ENCODE measurements at regions not wholly inside any gene's neighbourhood (a gene's known extent, or its start where the extent isn't known, plus 50 kb on each side); places are given as distances from the start of the nearest gene placed in this dataset.
A peak's percentile ranks its signal among the peaks of the same experiment; 100 is the strongest.

DNA sequence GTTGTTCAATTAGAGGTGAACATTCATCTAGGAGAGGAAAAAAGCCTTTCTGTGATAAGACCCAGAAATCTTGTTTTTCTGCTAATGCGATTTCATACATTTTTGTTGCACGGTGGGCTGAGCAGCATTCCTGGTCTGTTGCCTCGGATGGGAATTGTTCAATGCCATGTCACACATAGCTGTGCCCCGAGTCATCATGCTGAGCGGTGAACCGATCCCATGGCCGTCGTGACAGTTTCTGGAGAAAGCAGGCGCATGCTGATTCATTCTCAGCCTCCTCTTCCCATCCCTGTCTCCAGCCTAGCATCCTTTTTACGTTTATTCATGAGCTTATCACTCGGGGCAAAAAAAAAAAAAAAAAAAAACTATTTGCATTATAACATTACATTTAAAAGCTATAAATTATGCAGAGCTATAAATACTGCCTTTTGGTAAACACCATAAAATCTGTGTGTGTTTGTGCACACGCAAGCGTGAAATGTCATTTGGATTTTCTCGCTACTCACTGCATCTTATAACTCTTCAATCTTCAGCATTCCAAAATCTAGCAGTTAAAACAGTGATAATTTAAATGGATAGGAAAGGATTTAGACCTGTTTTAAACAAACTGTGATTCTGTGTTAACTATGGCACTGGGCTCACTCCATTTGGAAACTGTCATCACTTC is 58.9 kb upstream of the IFNGR1 start:
- no peak; the same call in 2 of the 3 replicates for ATAC-seq

DNA sequence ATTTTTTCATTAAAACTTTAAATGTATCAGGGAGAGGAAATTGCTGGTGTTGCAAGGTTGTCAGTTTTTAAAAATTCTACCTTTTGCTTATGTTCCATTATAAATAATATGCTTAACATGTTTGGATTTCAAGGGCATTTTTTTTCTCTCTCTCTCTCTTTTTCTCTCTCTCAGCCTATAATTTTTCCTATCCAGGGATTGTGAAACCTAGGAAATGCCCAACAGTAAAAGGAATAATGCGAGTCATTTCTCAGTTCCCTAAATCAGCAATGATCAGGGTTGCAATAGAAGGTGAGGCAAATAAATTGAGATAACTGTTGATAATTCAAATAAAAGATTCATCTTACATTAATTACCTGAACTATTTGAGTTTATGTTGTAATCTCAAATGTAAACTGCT is 53.2 kb upstream of the IFNGR1 start:
- no peak for ATAC-seq
- TF ChIP-seq SNAI2 (CRISPR knock-in tag; IDR thresholded peaks at IDR 0.05), result no peak

More for the DNA sequence above, 58.9 kb upstream of the IFNGR1 start:
- TF ChIP-seq TCF4 (CRISPR knock-in tag; IDR thresholded peaks at IDR 0.05; ENCODE audit: borderline replicate concordance) (no peak), OSR1 (CRISPR knock-in tag; IDR thresholded peaks at IDR 0.05) (no peak)

DNA sequence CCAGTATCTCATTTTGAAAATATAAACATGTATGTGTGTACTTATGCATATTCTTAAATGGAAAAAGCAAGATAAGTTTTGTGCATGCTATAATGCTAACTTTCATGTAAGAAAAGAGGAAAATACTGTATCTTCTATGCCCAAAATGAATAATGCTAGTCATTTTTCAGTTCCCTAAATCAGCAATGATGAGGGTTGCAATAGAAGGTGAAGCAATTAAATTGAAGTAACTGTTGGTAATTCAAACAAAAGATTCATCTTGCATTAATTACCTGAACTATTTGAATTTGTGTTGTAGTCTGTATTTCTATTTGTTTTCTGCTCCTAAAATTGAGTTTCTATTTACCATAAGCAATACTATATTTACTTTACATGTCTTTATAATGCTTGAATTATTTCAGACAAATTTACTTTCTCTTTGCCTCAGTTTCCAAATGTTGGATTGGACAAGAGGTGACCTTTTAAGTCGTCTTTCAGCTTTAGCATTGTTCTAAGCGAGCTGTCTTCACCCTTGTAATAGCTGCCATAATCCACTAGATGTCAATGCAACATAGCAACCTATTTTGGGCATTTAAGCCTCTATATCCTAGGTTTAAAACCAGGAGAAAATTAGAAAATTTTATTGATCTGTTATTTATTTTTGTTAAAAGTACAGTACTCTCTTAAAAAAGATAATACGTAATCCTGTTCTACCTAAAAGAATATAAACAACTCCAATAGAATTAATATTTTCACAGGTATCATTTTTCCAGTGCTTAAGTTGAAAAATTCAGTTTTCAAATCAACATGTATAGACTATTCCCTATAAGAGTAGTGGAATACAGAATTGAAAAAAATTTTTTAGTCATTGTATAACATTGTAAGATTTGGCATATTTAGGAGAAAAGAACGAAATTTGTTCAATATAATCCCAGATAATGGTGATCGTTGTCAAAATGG is 52.3 kb upstream of the IFNGR1 start:
- ATAC-seq, result peak; percentile 87
- TF ChIP-seq, protein P1, sequence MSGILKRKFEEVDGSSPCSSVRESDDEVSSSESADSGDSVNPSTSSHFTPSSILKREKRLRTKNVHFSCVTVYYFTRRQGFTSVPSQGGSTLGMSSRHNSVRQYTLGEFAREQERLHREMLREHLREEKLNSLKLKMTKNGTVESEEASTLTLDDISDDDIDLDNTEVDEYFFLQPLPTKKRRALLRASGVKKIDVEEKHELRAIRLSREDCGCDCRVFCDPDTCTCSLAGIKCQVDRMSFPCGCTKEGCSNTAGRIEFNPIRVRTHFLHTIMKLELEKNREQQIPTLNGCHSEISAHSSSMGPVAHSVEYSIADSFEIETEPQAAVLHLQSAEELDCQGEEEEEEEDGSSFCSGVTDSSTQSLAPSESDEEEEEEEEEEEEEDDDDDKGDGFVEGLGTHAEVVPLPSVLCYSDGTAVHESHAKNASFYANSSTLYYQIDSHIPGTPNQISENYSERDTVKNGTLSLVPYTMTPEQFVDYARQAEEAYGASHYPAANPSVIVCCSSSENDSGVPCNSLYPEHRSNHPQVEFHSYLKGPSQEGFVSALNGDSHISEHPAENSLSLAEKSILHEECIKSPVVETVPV (CRISPR knock-in tag; IDR thresholded peaks at IDR 0.05), result no peak
- no peak for TF ChIP-seq ZNF565 (CRISPR knock-in tag; conservative IDR thresholded peaks at IDR 0.05; ENCODE audit: low read depth)
- no peak for TF ChIP-seq ZFP30 (CRISPR knock-in tag; IDR thresholded peaks at IDR 0.05)
- no peak for TF ChIP-seq ZNF8 (CRISPR knock-in tag; IDR thresholded peaks at IDR 0.05)
- TF ChIP-seq, protein P2, sequence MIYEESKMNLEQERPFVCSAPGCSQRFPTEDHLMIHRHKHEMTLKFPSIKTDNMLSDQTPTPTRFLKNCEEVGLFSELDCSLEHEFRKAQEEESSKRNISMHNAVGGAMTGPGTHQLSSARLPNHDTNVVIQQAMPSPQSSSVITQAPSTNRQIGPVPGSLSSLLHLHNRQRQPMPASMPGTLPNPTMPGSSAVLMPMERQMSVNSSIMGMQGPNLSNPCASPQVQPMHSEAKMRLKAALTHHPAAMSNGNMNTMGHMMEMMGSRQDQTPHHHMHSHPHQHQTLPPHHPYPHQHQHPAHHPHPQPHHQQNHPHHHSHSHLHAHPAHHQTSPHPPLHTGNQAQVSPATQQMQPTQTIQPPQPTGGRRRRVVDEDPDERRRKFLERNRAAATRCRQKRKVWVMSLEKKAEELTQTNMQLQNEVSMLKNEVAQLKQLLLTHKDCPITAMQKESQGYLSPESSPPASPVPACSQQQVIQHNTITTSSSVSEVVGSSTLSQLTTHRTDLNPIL (CRISPR knock-in tag; IDR thresholded peaks at IDR 0.05; ENCODE audit: low read depth), result no peak
- TF ChIP-seq, protein P3, sequence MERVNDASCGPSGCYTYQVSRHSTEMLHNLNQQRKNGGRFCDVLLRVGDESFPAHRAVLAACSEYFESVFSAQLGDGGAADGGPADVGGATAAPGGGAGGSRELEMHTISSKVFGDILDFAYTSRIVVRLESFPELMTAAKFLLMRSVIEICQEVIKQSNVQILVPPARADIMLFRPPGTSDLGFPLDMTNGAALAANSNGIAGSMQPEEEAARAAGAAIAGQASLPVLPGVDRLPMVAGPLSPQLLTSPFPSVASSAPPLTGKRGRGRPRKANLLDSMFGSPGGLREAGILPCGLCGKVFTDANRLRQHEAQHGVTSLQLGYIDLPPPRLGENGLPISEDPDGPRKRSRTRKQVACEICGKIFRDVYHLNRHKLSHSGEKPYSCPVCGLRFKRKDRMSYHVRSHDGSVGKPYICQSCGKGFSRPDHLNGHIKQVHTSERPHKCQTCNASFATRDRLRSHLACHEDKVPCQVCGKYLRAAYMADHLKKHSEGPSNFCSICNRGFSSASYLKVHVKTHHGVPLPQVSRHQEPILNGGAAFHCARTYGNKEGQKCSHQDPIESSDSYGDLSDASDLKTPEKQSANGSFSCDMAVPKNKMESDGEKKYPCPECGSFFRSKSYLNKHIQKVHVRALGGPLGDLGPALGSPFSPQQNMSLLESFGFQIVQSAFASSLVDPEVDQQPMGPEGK (CRISPR knock-in tag; IDR thresholded peaks at IDR 0.05; ENCODE audit: borderline replicate concordance), result no peak
- TF ChIP-seq GLIS3 (CRISPR knock-in tag; IDR thresholded peaks at IDR 0.05), result no peak
- no peak for TF ChIP-seq TOX (CRISPR knock-in tag; IDR thresholded peaks at IDR 0.05; ENCODE audit: borderline replicate concordance)
- TF ChIP-seq, protein P4, sequence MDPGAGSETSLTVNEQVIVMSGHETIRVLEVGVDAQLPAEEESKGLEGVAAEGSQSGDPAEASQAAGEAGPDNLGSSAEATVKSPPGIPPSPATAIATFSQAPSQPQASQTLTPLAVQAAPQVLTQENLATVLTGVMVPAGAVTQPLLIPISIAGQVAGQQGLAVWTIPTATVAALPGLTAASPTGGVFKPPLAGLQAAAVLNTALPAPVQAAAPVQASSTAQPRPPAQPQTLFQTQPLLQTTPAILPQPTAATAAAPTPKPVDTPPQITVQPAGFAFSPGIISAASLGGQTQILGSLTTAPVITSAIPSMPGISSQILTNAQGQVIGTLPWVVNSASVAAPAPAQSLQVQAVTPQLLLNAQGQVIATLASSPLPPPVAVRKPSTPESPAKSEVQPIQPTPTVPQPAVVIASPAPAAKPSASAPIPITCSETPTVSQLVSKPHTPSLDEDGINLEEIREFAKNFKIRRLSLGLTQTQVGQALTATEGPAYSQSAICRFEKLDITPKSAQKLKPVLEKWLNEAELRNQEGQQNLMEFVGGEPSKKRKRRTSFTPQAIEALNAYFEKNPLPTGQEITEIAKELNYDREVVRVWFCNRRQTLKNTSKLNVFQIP (CRISPR knock-in tag; IDR thresholded peaks at IDR 0.05; ENCODE audit: borderline replicate concordance, low read depth), result no peak
- no peak for TF ChIP-seq CSDC2 (CRISPR knock-in tag; IDR thresholded peaks at IDR 0.05)
- TF ChIP-seq, protein P5, sequence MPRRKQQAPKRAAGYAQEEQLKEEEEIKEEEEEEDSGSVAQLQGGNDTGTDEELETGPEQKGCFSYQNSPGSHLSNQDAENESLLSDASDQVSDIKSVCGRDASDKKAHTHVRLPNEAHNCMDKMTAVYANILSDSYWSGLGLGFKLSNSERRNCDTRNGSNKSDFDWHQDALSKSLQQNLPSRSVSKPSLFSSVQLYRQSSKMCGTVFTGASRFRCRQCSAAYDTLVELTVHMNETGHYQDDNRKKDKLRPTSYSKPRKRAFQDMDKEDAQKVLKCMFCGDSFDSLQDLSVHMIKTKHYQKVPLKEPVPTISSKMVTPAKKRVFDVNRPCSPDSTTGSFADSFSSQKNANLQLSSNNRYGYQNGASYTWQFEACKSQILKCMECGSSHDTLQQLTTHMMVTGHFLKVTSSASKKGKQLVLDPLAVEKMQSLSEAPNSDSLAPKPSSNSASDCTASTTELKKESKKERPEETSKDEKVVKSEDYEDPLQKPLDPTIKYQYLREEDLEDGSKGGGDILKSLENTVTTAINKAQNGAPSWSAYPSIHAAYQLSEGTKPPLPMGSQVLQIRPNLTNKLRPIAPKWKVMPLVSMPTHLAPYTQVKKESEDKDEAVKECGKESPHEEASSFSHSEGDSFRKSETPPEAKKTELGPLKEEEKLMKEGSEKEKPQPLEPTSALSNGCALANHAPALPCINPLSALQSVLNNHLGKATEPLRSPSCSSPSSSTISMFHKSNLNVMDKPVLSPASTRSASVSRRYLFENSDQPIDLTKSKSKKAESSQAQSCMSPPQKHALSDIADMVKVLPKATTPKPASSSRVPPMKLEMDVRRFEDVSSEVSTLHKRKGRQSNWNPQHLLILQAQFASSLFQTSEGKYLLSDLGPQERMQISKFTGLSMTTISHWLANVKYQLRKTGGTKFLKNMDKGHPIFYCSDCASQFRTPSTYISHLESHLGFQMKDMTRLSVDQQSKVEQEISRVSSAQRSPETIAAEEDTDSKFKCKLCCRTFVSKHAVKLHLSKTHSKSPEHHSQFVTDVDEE (CRISPR knock-in tag; IDR thresholded peaks at IDR 0.05), result no peak
- TF ChIP-seq ZFP3 (CRISPR knock-in tag; IDR thresholded peaks at IDR 0.05), result no peak
- no peak for TF ChIP-seq ESRRG (CRISPR knock-in tag; IDR thresholded peaks at IDR 0.05)
- TF ChIP-seq ARNTL (CRISPR knock-in tag; IDR thresholded peaks at IDR 0.05; ENCODE audit: borderline replicate concordance, low read depth), result no peak

DNA sequence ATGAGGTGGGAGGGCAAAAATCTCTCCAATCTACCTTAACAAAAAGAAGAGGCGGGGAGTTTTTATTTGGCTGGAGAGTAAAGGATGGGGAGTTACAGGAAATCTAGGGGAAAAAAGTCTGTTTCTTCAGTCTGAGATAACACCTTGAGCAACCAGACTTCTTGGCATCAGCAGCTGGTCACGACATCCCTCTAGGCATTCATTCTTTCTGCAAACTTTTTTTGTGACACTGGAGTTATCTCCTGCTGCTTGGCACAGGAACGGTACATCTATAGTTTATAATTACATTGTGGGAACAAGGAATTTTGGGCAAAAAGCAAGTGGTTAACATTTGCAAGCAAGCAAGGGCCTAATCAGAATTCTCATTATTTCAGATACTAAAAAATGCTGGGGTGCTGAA is 50.6 kb upstream of the IFNGR1 start:
- TF ChIP-seq, protein P2 (CRISPR knock-in tag; IDR thresholded peaks at IDR 0.05; ENCODE audit: low read depth), result no peak
- TF ChIP-seq ZC3H10 (CRISPR knock-in tag; IDR thresholded peaks at IDR 0.05) (no peak), BACH2 (CRISPR knock-in tag; IDR thresholded peaks at IDR 0.05; ENCODE audit: borderline replicate concordance) (no peak), TCF4 (CRISPR knock-in tag; IDR thresholded peaks at IDR 0.05; ENCODE audit: borderline replicate concordance) (no peak), TOX (CRISPR knock-in tag; IDR thresholded peaks at IDR 0.05; ENCODE audit: borderline replicate concordance) (no peak)
- ATAC-seq, result no peak

Data from SK-N-SH treated with all-trans-retinoic acid at 6 μM for 48 hours (cell line).